Adrenal gland (tissue), 9 donors: ENCODE measurements at regions not wholly inside any gene's neighbourhood (a gene's known extent, or its start where the extent isn't known, plus 50 kb on each side); places are given as distances from the start of the nearest gene placed in this dataset.

Experiments used
- DNase-seq, 7 donors: peaks; one replicate each; pipeline ENCODE4 v3.0.0-alpha.2; 2019 to 2020
- H3K27ac ChIP-seq, 5 donors: fragments of 200-600 bp; sonication (generic) in 4 of 5; 1 replicate in 3 of 5; 2 replicates in 2 of 5; pipeline versions ENCODE4 v1.5.1 to v1.8.0; 2016 to 2020; ENCODE audit warnings: mild to moderate bottlenecking in 1 of 5
- H3K27me3 ChIP-seq: fragments of 200-600 bp; 2 replicates; pipeline ENCODE4 v1.8.0; 2021
- H3K36me3 ChIP-seq, 2 donors: fragments of 200-600 bp; replicated peaks in 1 of 2; 1 replicate in 1 of 2; 2 replicates in 1 of 2; pipeline versions ENCODE4 v1.5.1 to v1.8.0; 2018 to 2022
- H3K4me1 ChIP-seq, 2 donors: fragments of 200-600 bp; replicated peaks in 1 of 2; 1 replicate in 1 of 2; 2 replicates in 1 of 2; pipeline versions ENCODE4 v1.5.1 to v1.8.0; 2018 to 2021
- H3K4me3 ChIP-seq, 4 donors: fragments of 200-600 bp; sonication (generic) in 3 of 4; one replicate each; pipeline ENCODE4 v1.5.1; 2016 to 2018
- H3K9me3 ChIP-seq, 3 donors: fragments of 200-600 bp; sonication (generic) in 1 of 3; replicated peaks in 1 of 3; 1 replicate in 2 of 3; 2 replicates in 1 of 3; pipeline versions ENCODE4 v1.5.1 to v1.8.0; 2016 to 2021
- CTCF ChIP-seq, 6 experiments: fragments of 450-650 bp in 4 of 6; fragments of 200-600 bp in 2 of 6; sonication (generic) in 1 of 6; IDR thresholded peaks; 1 replicate in 5 of 6; 2 replicates in 1 of 6; pipeline versions ENCODE4 v1.5.1 to v1.8.0; 2016 to 2021; ENCODE audit warnings: antibody characterized with exemption in 6 of 6, mild to moderate bottlenecking in 2 of 6, moderate library complexity in 1 of 6
- POLR2A ChIP-seq, 2 donors: fragments of 450-650 bp; IDR thresholded peaks; one replicate each; pipeline ENCODE4 v1.6.1; 2017; ENCODE audit warnings: antibody characterized with exemption in 2 of 2, mild to moderate bottlenecking in 2 of 2, moderate library complexity in 1 of 2
- WGBS, 4 donors: extraction: QIAGEN DNeasy Blood & Tissue Kit in 2 of 4; methylation state at CpG; one replicate each; pipeline versions ENCODE4 v1.1.5 to v1.1.7; 2013 to 2017; 5-methylcytosine and 5-hydroxymethylcytosine counted together
- intact Hi-C, 2 donors: fragments of 100-400 bp; cut with DNase I; formaldehyde crosslinking; loops; one replicate each; pipeline versions ENCODE4 v1.14.1 to v1.15.0; 2022 to 2023
- donor health status: healthy with polysubstance abuse.
- donor health status: Bipolar disorder and iron deficiency.
- donor health status: DM: yes; HTN: yes; CAD: no.
- donor health status: DM: no; HTN: no; CAD: no.
- donor health status: DM: no; HTN: no; CAD: no.

GRCh38 chr1:106494646-106495045 lies 561.8 kb upstream of the PRMT6 start:
- H3K27ac ChIP-seq = no peak overlapping the region
- H3K9me3 ChIP-seq = no peaks in the 10 kb centered on the region
- intact Hi-C loops = no loop called here
- TF ChIP-seq POLR2A (IDR thresholded peaks at IDR 0.05) = no peak
- no peak for TF ChIP-seq CTCF (IDR thresholded peaks at IDR 0.05)
- H3K4me3 ChIP-seq = no peak overlapping the region
- H3K36me3 ChIP-seq = no peaks in the 10 kb centered on the region
- H3K27me3 ChIP-seq = no peaks in the 10 kb centered on the region
- H3K4me1 ChIP-seq = no peaks in the 10 kb centered on the region
- WGBS, 4 donors = 69 to 86% (median 81%) methylated on average over 1 of the region's 1 CpG
- no peak for DNase-seq

GRCh38 chr1:106498238-106498637 lies 558.2 kb upstream of the PRMT6 start:
- no peaks in the 10 kb centered on the region for H3K9me3 ChIP-seq
- no peaks in the 10 kb centered on the region for H3K36me3 ChIP-seq
- no peak for DNase-seq
- no peak overlapping the region for H3K4me3 ChIP-seq
- no peaks in the 10 kb centered on the region for H3K4me1 ChIP-seq
- intact Hi-C loops = no loop called here
- 75 to 85% (median 83%) methylated on average over 1 of the region's 1 CpG for WGBS, 4 donors
- TF ChIP-seq CTCF (IDR thresholded peaks at IDR 0.05) = no peak
- TF ChIP-seq POLR2A (IDR thresholded peaks at IDR 0.05) = no peak
- H3K27ac ChIP-seq = no peak overlapping the region
- H3K27me3 ChIP-seq = no peaks in the 10 kb centered on the region

- WGBS, 4 donors = 78 to 91% (median 81%) methylated on average over 1 of the region's 1 CpG
- no peak for DNase-seq
- Histone ChIP-seq H3K27ac (no peak overlapping the region), H3K36me3 (no peaks in the 10 kb centered on the region), H3K9me3 (no peaks in the 10 kb centered on the region), H3K27me3 (no peaks in the 10 kb centered on the region), H3K4me3 (no peak overlapping the region), H3K4me1 (no peaks in the 10 kb centered on the region)
- intact Hi-C loops = no loop called here
- no peak for TF ChIP-seq CTCF (IDR thresholded peaks at IDR 0.05)
- no peak for TF ChIP-seq POLR2A (IDR thresholded peaks at IDR 0.05)
These were observed 553.8 kb upstream of the PRMT6 start for GRCh38 chr1:106502659-106503058.

GRCh38 chr1:106515375-106515774 lies 541.1 kb upstream of the PRMT6 start:
- no peaks in the 10 kb centered on the region for H3K4me1 ChIP-seq
- no peaks in the 10 kb centered on the region for H3K27me3 ChIP-seq
- H3K36me3 ChIP-seq = no peaks in the 10 kb centered on the region
- H3K4me3 ChIP-seq = no peak overlapping the region
- DNase-seq = no peak
- H3K27ac ChIP-seq = no peak overlapping the region
- 49 to 81% (median 61%) methylated on average over 3 of the region's 3 CpGs for WGBS, 4 donors
- no peaks in the 10 kb centered on the region for H3K9me3 ChIP-seq
- intact Hi-C loops = no loop called here
- TF ChIP-seq CTCF (IDR thresholded peaks at IDR 0.05) (no peak), POLR2A (IDR thresholded peaks at IDR 0.05) (no peak)
